Erythroblast (primary cell): ENCODE measurements at regions not wholly inside any gene's neighbourhood (a gene's known extent, or its start where the extent isn't known, plus 50 kb on each side); places are given as distances from the start of the nearest gene placed in this dataset.

Experiments used
- GATA1 ChIP-seq: IDR thresholded peaks from 2 replicates; pipeline ENCODE4 v1.6.1; 2011; ENCODE audit warnings: low read depth, mild to moderate bottlenecking, control low read depth, low read length, moderate library complexity
- POLR2A ChIP-seq: IDR thresholded peaks from 2 replicates; pipeline ENCODE4 v1.6.1; 2011; ENCODE audit warnings: mild to moderate bottlenecking, low read length

GRCh38 chr6:170046791-170047626 lies 243.9 kb downstream of the DLL1 start:
- TF ChIP-seq POLR2A (no peak), GATA1 (no peak)
